ENCODE measurements at regions not wholly inside any gene's neighbourhood (a gene's known extent, or its start where the extent isn't known, plus 50 kb on each side); places are given as distances from the start of the nearest gene placed in this dataset.

DNA sequence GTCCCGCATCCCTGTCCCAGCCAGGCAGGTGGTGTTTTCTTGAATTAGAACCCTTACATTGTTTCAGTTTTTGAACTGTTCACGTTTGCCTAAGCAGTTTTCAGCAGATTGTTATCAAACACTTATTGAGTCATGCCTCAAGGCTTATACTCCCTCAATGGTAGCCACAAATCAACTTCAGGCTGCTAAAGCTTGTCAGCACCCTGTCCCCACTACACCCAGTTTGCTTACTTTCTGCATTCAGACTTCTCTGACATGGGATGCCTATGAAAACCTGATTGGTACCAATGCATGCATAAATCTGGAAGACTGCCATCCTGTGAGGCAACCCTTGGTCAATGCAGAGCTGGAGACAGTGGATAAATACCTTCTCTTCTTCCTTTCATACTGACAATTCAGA is 225.4 kb downstream of the BTG1 start:
- TF ChIP-seq, protein P1, sequence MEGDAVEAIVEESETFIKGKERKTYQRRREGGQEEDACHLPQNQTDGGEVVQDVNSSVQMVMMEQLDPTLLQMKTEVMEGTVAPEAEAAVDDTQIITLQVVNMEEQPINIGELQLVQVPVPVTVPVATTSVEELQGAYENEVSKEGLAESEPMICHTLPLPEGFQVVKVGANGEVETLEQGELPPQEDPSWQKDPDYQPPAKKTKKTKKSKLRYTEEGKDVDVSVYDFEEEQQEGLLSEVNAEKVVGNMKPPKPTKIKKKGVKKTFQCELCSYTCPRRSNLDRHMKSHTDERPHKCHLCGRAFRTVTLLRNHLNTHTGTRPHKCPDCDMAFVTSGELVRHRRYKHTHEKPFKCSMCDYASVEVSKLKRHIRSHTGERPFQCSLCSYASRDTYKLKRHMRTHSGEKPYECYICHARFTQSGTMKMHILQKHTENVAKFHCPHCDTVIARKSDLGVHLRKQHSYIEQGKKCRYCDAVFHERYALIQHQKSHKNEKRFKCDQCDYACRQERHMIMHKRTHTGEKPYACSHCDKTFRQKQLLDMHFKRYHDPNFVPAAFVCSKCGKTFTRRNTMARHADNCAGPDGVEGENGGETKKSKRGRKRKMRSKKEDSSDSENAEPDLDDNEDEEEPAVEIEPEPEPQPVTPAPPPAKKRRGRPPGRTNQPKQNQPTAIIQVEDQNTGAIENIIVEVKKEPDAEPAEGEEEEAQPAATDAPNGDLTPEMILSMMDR (IDR thresholded peaks at IDR 0.05) = no peak

DNA sequence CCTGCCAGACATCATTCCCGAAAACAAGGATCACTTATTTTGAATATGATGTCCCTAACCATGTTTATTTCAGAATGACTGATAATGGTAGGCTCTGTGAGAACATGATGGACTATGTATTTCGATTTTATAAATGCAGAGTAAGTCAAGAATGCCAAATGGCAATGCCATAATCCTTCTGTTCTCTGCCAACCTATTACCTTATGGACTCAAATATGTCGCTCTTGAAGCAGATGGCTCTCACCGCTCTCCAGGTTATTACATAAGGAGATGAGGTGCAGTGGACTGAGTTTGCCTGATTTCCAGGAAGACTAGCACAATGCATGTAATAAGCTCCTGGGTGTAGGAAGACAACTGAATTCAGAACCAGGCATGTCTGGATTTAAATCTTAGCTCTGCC is 227.2 kb downstream of the BTG1 start:
- TF ChIP-seq, protein P1 (IDR thresholded peaks at IDR 0.05) = no peak

DNA sequence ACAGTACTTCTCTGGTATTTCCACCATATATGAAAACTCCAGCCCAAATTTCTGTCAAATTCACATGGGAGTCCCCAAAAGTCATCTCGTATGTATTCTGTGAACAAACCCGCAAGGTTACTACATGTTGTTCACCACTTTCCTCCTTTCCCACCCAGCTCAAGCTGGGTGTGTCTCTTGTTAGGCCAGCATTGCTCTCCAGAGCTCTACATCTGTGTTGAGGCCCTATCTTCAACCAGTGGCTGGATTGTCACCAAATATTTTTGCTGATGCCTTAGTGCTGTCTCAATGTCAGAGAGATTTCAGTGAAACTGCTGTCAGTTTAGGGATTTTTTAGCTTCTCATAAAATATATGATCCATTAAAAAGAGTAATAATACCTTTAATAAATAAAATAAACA is 230.9 kb downstream of the BTG1 start:
- TF ChIP-seq, protein P1 (IDR thresholded peaks at IDR 0.05) = no peak

DNA sequence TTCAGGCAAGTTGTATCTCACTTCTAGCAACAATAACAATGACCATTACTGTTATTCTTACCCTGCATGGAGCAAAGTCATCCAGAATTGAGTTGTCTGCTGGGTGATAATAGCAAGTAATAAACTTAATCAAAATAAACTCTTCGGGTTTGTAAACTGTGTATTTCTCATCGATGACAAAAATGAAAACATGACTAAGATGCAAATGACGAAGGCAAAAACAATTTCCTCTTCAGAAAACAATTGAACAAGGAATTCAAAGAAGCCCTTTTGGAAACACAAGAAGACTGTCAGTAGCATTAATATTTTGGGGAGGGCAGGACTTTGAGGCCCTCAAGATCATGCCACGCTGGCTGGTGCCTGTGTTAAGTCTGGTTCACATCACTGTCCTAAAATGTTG is 232.0 kb downstream of the BTG1 start:
- TF ChIP-seq, protein P1 (IDR thresholded peaks at IDR 0.05) = no peak

DNA sequence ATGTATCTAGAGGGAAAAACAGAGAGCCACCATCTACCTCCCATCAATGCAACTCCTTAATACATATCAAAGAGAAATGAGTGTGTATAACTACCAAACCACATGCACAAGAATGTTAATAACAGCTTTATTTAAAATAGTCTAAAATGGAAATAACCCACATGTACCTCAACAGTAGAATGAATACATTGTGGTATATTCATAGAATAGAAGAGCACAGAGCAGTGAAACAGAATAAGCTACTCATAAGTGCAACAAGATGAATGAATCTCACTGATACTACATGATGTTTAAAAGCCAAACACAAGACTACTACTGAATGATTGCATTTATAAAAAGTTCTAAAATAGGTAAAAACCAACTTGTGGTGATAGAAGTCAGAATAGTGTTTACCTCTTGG is 232.5 kb downstream of the BTG1 start:
- TF ChIP-seq, protein P1 (IDR thresholded peaks at IDR 0.05) = no peak

DNA sequence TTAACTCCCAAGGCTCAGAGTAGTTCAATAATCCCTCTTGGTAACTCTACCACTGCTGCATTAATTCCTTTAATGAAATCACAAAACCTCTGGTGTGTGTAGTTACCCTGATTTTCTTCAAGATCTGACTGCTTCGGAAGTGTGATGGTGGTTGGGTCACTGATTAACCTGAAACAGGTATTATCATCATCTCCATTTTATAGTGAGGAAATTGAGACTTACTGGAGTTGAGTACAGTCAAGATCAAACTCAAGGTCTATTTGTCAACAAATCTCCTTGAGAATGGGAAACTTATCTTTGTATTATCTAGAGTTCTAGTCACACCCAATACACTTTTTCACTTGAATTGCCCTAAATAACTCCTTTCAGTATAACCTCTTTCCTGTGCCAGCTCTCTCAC is 233.5 kb downstream of the BTG1 start:
- TF ChIP-seq, protein P1 (IDR thresholded peaks at IDR 0.05) = no peak

DNA sequence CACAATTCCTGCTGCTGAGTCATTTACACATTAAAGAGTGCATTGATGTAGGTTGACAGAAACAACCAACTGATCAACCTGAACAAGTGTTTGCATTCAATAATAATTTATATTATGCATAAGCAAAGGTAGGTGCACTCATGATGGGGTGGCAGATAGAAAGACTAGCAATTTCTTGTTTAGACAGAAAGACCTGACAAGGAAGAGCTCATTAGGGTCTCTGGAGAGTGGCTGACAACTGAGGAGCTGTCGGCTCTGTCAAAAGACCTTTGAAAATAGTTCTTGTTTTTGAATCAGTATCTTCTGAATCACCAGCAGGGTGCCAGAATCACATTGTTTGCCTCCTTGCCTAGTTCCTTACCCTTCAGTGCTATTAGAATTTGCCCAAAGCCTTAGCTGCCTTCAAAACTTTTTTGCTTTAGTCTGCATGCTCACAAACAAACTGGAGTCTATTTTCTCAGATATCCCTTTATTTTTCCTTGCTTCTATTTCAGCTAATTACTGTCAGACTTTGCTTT is 234.7 kb downstream of the BTG1 start:
- TF ChIP-seq, protein P1 (IDR thresholded peaks at IDR 0.05) = no peak
